ENCODE measurements at regions not wholly inside any gene's neighbourhood (a gene's known extent, or its start where the extent isn't known, plus 50 kb on each side); places are given as distances from the start of the nearest gene placed in this dataset.
"Not testable (repeated sequence)": the region's sequence is repeated elsewhere in the genome, so short reads cannot be mapped to it uniquely, and the experiment has no call there.

DNA sequence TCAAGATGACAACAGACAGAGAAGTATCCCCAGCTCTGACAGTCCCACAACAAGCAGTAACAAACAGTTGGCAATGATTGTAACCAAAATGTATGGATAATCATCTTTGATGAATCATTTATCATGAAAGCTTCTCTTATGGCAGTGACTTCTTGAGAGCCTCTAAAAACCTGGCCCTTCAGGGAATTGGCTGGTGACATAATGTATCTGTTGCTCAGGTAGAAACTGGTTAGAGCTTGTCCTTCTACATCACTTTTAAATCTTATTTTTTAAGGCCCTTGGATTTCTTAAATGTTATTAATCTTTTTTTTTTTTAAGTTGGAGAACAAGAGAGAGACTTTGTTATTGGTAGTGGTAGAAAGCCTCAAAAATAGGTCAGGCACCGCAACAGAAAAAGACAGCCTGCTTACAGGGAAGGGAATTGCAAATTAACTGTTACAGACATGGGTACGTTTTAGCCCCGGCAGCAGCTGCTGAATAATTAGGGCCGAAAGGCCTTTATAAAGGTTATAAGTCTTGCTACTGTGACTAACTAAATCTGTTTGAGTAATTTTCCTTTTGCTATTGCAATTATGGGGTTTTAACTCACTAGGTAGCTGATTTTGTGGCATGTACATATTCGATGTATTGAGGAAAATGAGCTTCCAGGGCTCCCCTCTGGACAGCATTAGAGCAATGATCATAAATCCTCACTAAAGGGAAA, 207.7 kb upstream of the LRRC4C start:
- DNase-seq (ENCODE audit: low spot score in 2 of 2) (no peak), FAIRE-seq (no peak)

DNA sequence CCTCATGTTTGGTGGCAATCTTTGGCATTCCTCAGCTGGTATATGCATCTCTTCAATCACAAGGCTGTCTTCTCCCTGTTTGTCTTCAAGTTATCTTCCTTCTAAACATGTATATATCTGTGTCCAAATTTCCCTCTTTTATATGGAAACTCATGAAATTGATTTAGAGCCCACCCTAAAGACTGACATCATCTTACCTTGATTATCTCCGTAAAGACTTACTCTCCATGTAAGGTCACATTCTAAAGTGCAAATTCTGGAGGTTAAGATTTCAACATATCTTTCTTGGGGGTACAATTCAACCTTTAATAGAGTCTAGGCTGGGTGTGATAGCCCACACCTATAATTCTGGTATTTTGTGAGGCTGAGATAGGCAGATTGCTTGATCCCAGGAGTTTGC, 215.8 kb upstream of the LRRC4C start:
- DNase-seq (ENCODE audit: low spot score in 2 of 2) (no peak), FAIRE-seq (no peak)

DNA sequence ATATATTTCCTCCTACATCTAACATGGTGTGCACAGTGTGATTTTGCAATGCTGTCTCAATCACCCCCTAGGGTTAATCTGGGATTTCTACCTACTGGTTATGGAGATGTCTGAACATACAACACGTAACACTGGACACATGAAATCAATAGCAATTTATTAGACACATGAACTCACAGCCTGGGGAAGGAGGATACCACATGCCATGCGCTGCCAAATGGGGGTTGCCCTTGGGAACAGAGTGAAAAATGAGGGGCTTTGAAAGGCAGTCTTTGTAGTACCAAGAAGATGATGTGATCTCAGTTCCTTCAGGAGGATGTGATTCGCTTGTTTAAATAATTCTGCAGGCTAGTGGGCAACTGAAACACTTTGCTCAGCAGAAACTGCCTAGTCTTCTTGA, 253.6 kb upstream of the LRRC4C start:
- FAIRE-seq, result no peak

DNA sequence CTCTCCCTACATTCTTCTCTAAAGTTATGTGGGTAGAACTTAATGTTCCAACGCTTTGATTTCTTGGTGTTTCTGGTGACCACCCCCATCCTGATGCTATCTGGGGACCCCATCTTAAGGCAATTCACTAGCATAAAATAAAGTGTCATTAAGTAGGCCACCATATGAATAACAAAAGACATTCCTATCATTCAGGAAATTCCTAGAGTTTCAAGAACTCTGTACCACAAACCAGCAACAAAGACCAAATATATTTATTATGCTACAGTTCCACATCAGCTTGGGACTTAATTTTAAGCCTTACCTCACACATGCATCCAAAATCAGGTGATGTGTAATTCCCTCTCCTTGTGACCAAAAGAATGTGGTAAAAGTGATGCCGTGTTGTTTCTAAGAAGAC, 254.6 kb upstream of the LRRC4C start:
- DNase-seq (ENCODE audit: low spot score in 2 of 2) (no peak), FAIRE-seq (no peak)

More for the DNA sequence above, 253.6 kb upstream of the LRRC4C start:
- DNase-seq (ENCODE audit: low spot score in 2 of 2), result no peak

DNA sequence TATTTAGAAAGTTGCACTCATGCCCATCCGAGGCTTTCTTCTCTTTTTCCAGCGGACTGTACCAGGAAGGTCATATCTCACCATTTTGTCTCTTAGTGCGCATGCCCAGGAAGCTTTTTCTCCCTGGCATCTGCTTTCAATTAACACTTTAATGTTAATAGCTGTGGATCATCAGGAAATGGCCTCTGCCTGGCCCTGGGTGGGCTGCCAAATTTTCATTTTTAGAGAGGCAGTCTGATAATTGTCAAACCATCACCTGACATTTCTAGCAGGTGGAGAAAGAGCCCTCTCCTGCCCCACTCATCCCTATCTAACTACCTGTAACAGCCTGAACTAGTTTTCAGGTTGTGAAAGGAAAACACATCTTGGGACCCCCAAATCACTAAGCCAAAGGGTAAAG, 257.4 kb upstream of the LRRC4C start:
- FAIRE-seq (no peak), DNase-seq (ENCODE audit: low spot score in 2 of 2) (no peak)

DNA sequence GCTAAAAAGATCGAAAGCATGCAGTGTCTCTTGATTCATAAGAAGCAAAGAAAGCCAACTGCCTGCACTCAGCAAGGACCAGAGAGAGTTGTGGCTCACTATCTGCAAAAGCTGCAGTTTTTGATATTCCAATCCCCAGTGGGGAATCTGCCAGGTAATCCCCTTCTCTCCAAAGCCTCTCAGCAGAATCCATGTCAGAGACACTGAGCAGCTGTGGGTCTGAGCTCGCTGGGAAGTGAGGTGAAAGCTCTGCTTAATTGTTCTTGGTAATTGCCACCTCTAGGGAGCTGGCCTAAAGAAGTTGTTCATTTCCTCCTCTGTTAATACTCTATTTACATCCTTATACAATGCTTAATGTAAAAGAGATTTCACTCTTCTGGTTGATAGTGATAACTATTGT, 261.3 kb upstream of the LRRC4C start:
- FAIRE-seq, result no peak
- no peak for DNase-seq (ENCODE audit: low spot score in 2 of 2)

DNA sequence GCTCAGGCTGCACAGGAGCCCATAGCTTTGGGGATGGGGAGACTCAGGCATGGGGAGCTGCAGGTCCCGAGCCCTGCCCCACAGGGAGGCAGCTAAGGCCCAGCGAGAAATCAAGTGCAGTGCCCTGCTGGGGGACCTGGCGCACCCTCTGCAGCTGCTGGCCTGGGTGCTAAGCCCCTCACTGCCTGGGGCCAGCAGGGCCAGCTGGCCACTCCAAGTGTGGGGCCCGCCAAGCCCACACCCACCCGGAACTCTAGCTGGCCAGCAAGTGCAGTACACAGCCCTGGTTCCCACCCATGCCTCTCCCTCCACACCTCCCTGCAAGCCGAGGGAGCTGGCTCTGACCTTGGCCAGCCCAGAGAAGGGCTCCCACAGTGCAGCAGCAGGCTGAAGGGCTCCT, 268.7 kb upstream of the LRRC4C start:
- DNase-seq (ENCODE audit: low spot score in 2 of 2); FAIRE-seq: not testable (repeated sequence)

DNA sequence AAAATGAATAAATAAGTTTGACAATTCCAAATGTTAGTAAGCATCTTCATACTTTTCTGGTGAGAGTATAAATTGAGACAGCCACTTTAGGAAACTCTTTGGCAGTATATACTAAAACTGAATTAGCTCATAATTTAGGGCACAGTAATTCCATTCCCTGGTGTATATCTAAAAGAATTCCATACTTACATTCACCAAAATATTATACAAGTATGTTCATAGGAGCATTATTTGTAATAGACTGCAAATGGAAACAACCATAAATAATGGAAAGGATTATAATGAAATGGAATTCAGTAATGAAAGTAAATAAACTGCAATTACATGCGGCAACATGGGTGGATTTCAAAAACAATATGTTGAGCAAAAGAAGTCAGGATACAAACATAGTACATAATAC, 315.8 kb upstream of the LRRC4C start:
- no peak for FAIRE-seq
- no peak for DNase-seq (ENCODE audit: low spot score in 2 of 2)

DNA sequence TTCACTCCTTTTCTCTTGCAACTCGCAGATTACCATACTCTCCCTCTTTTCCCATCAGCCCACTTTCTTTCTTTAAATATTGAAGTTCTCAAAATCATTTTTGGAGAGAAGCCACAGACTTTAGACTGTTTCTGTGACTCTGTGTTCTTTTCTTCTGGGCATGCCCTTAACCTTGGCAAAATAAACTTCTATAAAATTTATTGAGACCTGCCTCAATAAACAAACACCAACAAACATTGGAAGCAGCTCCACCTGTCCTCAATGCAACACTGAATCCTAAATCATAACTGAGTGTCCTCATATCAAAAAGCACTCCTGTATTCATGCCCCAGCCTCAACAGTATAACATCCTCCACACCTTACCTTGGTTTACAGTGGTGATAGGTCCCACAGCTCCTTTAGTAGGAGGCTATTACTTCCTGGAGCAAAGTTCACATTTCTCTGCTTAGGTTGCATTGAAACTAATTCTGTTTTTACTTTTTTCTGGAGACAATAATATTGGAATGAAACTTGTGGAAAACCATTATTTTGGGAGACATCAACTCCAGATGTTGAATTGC, 320.0 kb upstream of the LRRC4C start:
- FAIRE-seq (no peak), DNase-seq (ENCODE audit: low spot score in 2 of 2) (no peak)

DNA sequence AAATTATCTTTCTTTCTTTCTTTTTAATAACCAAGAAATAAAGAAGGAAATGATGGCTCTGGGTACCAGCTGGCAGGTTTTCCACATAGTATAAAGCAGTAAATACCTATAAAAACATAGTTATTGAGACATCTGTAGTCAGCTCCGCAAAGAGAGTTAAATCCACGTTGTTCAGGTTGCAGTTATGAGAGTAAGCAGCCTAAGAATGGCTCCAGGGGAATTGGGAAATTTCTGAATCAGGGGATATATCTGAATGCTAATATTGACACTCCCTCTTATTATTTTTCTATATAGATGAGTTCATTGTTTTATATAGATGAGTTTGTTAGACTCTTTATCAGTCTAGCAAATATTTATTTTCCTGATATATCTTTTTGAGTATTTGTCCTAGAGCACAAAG, 322.0 kb upstream of the LRRC4C start:
- no peak for FAIRE-seq
- no peak for DNase-seq (ENCODE audit: low spot score in 2 of 2)

DNA sequence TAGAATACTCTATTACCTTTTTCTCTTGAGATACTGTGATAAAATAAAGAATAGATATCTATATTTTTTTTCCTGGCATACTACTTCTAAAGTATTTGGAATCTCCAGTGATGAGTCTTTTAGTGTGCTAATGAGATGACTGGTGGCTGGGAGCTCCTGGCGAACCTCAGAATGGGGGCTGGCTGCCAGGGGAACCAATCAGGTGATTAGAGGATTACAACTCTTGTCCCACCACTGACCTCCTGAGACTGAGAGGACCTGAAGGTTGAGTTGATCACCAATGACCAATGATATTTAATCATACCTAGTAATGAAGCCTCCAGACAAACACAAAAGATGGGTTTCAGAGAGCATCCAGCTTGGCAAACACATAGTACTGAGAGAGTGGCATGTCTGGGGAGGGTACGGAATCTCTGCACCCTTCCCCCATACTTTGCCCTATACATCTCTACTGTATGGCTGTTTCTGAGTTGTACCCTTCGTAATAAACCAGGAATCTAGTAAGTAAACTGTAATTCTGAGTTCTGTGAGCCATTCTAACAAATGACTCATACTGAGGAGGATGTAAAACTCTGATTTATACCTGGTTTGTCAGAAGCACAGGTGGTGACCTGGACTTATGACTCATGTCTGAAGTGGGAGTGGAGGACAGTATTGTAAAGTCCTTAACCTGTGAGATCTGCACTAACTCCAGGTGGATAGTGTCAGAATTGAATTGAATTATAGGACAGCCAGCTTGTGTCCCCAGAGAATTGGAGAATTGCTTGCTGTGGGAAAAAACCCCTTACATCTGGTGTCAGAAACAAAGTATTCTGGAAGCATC, 325.3 kb upstream of the LRRC4C start:
- FAIRE-seq (no peak), DNase-seq (ENCODE audit: low spot score in 2 of 2) (no peak)

DNA sequence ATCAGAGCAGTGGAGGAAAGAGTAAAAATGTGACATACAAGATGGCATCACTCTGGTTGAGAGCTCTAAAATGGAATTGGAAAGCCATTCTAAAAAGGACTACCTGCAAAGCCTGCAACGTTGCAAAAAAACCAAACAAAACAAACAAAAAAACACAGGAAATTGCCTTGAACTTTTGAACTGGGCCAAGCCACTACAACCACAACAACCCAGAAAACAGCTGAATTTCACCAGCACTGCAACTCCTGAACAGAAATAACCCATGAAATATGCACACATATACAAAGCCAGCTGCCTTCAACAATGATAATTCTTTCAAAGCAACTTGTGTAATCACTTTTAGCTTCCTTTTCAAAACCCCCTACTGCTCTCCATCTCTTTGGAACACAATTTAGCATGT, 326.6 kb upstream of the LRRC4C start:
- FAIRE-seq (no peak), DNase-seq (ENCODE audit: low spot score in 2 of 2) (no peak)

DNA sequence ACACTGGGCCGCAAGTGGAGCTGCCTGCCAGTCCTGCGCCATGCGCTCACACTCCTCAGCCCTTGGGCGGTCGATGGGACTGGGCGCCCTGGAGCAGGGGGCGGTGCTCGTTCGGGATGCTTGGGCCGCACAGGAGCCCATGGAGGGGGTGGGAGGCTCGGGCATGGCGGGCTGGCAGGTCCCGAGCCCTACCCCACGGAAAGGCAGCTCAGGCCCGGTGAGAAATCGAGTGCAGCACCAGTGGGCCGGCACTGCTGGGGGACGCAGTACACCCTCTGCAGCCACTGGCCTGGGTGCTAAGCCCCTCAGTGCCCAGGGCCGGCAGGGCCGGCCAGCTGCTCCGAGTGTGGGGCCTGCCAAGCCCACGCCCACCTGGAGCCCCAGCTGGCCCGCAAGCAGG, 328.7 kb upstream of the LRRC4C start:
- no peak for DNase-seq (ENCODE audit: low spot score in 2 of 2)
- FAIRE-seq, result no peak

DNA sequence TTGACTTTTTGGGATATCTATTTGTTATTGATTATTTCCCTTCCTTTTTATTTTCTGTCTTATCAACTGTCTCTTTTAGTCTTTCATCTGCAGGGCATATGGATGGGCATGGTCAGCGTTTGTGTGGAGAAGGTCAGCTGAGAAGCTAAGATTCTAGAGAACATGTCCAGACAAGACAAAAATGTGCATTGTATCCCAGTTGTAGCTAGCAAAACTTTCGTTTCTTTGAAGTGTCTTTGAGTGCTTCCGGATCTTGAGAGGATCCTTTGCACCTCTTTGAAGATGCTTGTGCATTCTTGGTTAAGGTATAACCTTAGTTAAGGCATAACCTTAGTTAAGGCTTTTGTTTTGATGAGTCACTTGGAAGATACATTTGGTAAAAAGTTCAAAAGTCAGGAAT, 329.9 kb upstream of the LRRC4C start:
- DNase-seq (ENCODE audit: low spot score in 2 of 2) (no peak), FAIRE-seq (no peak)

DNA sequence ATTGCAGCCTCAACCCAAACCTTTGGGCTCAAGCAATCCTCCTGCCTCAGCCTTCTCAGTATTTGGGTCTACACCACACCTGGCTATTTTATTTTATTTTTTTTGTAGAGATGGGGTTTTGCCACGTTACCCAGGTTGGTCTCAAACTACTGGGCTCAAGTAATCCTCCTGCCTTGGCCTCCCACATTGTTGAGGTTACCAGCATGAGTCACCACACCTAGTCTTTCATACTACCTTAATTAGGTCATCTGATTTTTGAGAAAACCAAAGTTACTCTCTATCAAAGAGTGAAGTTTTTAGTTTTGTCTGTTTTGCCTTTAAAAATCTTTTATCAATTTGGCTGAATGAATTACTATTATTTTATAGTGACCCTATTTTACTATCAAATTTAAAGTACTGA, 335.6 kb upstream of the LRRC4C start:
- FAIRE-seq (no peak), DNase-seq (ENCODE audit: low spot score in 2 of 2) (no peak)

DNA sequence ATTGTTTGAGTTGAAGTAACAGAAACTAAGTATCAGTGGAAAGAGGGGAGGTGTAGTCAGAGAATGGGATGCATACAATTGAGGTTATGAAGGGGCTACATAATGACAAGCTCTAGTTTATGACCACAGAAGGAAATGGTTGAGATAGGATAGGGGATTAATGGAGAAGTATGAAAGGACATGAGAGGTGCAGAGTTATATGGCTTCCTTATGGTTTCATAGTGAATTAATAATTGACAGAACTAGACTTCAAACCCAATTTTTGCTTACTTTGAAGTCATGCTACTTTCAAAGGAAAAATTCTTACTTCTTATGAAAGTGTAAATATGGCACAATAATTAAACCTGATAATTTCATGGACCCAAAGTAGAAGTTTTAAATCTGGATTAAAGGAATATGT, 340.3 kb upstream of the LRRC4C start:
- DNase-seq (ENCODE audit: low spot score in 2 of 2) (no peak), FAIRE-seq (no peak)

DNA sequence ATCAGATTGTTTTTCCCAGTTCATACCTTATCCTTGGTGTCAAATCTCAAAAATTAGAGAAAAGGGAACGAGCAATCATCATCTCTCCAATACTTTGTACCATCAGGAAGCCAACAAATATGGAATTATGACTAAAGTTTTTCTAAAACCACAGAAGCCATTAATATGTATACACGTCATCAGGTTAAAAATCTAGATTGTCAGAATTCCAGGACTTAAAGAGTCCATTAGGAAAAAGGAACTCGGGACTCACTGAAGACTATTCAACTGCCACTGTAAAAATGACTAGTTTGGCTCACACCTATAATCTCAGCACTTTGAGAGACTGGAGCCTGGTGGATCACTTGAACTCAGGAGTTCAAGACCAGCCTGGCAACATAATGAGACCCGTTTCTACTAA, 344.4 kb upstream of the LRRC4C start:
- DNase-seq (ENCODE audit: low spot score in 2 of 2) (no peak), FAIRE-seq (no peak)

DNA sequence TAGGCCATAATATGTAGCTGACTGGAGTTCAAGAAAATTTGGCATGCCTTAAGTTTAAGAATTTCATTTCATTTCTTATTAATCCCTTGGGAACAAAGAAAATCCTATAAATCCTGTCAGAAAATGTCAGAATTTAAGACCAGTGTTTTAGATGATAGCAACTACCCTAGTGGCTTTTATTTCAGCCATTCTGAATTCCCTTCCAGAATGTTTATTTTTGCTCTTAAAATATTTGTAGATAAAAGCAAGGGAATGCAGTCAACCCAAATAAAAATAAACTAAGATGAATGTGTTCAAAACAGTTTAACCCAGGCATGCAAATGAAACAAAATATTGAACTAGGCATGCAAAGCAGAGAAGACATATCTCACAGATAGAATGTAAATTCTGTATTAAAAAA, 356.9 kb upstream of the LRRC4C start:
- DNase-seq (ENCODE audit: low spot score in 2 of 2) (no peak), FAIRE-seq (no peak)

DNA sequence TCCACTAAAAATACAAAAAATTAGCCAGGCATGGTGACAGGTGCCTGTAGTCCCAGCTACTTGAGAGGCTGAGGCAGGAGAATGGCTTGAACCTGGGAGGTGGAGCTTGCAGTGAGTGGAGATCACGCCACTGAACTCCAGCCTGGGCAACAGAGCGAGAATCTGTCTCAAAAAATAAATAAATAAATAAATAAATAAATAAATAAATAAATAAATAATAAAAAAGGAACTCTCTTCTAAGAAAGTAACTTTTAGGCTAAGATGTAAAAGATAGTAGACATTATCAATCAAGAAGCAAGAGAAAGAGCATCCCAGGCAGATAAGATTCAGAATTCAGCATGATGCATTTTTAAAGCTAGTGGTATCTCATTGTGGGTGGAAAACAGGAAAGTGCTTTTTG, 364.8 kb upstream of the LRRC4C start:
- not testable (repeated sequence) for DNase-seq (ENCODE audit: low spot score in 2 of 2); FAIRE-seq

DNA sequence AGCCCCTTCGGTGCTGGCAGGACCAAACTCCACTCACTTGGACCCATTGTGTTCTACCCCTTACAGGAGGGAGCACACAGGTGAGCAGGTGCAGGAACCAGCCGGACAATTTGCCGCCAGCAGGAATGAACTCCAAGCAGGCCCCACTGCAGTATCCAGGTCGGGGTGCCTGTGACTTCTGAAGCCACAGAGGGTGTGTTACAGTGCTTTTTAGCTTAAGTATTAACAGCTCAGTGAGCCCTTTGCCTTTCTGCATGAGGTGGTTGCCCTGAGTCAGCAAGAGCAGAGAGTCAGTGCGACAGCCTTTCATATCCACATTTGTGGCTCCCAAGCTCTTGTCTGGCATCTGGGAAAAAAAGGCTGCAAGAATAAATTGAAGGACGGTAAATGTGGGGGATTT, 366.6 kb upstream of the LRRC4C start:
- no peak for DNase-seq (ENCODE audit: low spot score in 2 of 2)

DNA sequence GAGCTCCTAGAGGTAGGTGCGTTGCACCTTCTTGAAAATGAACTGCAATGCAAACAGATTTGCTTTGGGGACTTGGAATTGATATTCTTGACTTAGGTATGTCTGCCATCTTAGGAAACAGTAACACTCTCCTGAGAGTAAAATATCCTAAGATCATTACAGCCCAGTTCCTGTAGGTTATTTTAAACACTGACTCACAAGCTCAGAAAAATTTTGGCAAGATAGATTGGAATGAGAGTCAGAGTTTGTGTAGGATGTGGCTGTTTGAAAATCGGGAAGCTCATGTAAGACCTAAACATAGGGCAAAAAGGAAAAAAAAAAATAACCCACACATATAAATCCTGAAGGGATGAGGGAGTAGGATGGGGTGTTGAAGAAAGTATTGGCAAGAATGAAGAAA, 377.0 kb upstream of the LRRC4C start:
- FAIRE-seq, result no peak
- peak in 1 of 2 donors; percentile 1 for DNase-seq (ENCODE audit: low spot score in 2 of 2)

More for the DNA sequence above, 366.6 kb upstream of the LRRC4C start:
- FAIRE-seq, result no peak

DNA sequence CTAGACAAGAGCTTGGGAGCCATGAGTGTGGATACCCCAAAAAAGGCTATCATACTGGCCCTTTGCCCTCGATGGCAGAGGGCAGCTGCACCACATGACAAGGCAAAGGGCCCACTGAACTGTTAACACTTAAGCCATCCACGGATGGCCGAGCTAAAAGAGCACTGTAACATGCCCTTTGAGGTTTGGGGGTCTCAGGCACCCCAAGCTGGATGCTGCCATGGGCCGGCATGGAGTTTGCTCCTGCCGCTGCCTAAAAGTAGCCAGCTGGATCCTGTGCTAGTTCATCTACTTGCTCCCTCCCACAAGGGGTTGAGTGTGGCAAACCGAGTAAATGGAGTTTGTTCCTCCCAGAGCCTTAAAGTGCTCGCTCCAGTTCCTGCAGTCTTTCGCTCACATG, 383.2 kb upstream of the LRRC4C start:
- no peak for DNase-seq (ENCODE audit: low spot score in 2 of 2)
- no peak for FAIRE-seq

Measured in frontal cortex (tissue), 3 donors.